Endothelial cell of umbilical vein (primary cell): ENCODE measurements at regions not wholly inside any gene's neighbourhood (a gene's known extent, or its start where the extent isn't known, plus 50 kb on each side); places are given as distances from the start of the nearest gene placed in this dataset.

Experiments used
- BruUV-seq: library from RNA; stranded (reverse); fragments of 400-500 nt; replicated peaks from 2 replicates; lab custom pipeline; 2021; lab: Mats Ljungman, UMichigan
- CTCF ChIA-PET: fragments of 300-600, 350-600 bp; sonication (Branson Sonifier 250); formaldehyde crosslinking; loops from one replicate; lab custom pipeline; 2021; ENCODE audit warnings: antibody characterized with exemption, inconsistent platforms; lab: Charles Lee
- POLR2A ChIA-PET: fragments of 300-600, 350-600 bp; sonication (Branson Sonifier 250); formaldehyde crosslinking; loops from one replicate; lab custom pipeline; 2021; ENCODE audit warnings: antibody characterized with exemption, inconsistent platforms; lab: Charles Lee
- DNase-seq: peaks from one replicate; pipeline ENCODE4 v3.0.0-alpha.2; 2011; ENCODE audit warnings: low read depth, low spot score
- FAIRE-seq: peaks from 2 replicates; lab custom pipeline; 2011; peaks lifted over from hg19 to GRCh38; lab: Jason Lieb, UNC
- H2AFZ ChIP-seq: 2 replicates; pipeline ENCODE4 v1.6.0; 2012; ENCODE audit warnings: low read depth, low read length, control low read depth, inconsistent platforms
- H3K27ac ChIP-seq: 2 replicates; pipeline ENCODE4 v1.5.1; 2011; ENCODE audit warnings: low read depth, mild to moderate bottlenecking, control low read depth, low read length, moderate library complexity; ENCODE audit not compliant: insufficient read depth
- H3K27me3 ChIP-seq, 2 experiments: 2 replicates each; pipeline versions ENCODE4 v1.6.0 to v1.6.1; 2011; ENCODE audit warnings: low read length in 2 of 2, mixed read lengths in 1 of 2; ENCODE audit not compliant: control insufficient read depth in 2 of 2, insufficient read depth in 2 of 2
- H3K36me3 ChIP-seq, 2 experiments: 2 replicates in 1 of 2; 3 replicates in 1 of 2; pipeline ENCODE4 v1.5.1; 2011; ENCODE audit warnings: low read length in 2 of 2, mild to moderate bottlenecking in 1 of 2, moderate library complexity in 1 of 2; ENCODE audit not compliant: control insufficient read depth in 2 of 2, insufficient read depth in 2 of 2; ENCODE audit errors: extremely low read depth in 1 of 2
- H3K4me1 ChIP-seq: 3 replicates; pipeline ENCODE4 v1.5.1; 2011; ENCODE audit warnings: mild to moderate bottlenecking, low read length; ENCODE audit not compliant: control insufficient read depth, insufficient read depth; ENCODE audit errors: extremely low read depth
- H3K4me2 ChIP-seq: 2 replicates; pipeline ENCODE4 v1.6.1; 2011; ENCODE audit warnings: low read length, control low read depth, mixed read lengths; ENCODE audit not compliant: insufficient read depth
- H3K4me3 ChIP-seq, 3 experiments: fragments of 200-600 bp in 1 of 3; sonication (generic), shearing (Covaris generic) in 1 of 3; replicated peaks in 1 of 3; 2 replicates each; pipeline ENCODE4 v1.5.1; 2011 to 2016; ENCODE audit warnings: control low read depth in 3 of 3, low read length in 3 of 3, mild to moderate bottlenecking in 2 of 3, inconsistent platforms in 1 of 3, low read depth in 1 of 3, moderate library complexity in 1 of 3; ENCODE audit not compliant: insufficient read depth in 1 of 3
- H3K79me2 ChIP-seq: 2 replicates; pipeline ENCODE4 v1.6.0; 2012; ENCODE audit warnings: low read length, inconsistent platforms; ENCODE audit not compliant: control insufficient read depth, insufficient read depth
- H3K9ac ChIP-seq: replicated peaks from 2 replicates; pipeline ENCODE3; 2011; ENCODE audit warnings: low read length, control low read depth; ENCODE audit not compliant: insufficient read depth; ENCODE audit errors: extremely low read depth
- H3K9me1 ChIP-seq: replicated peaks from 3 replicates; pipeline ENCODE4 v1.6.0; 2011; ENCODE audit warnings: mild to moderate bottlenecking, low read length; ENCODE audit not compliant: control insufficient read depth, insufficient read depth; ENCODE audit errors: extremely low read depth
- H3K9me3 ChIP-seq: replicated peaks from 2 replicates; pipeline ENCODE4 v1.5.1; 2012; ENCODE audit warnings: low read length, inconsistent platforms; ENCODE audit not compliant: control insufficient read depth, insufficient read depth
- H4K20me1 ChIP-seq: replicated peaks from 2 replicates; pipeline ENCODE3; 2011; ENCODE audit warnings: mild to moderate bottlenecking, low read length; ENCODE audit not compliant: control insufficient read depth, insufficient read depth; ENCODE audit errors: extremely low read depth
- CTCF ChIP-seq, 2 donors: IDR thresholded peaks; 1 replicate in 1 of 2; 2 replicates in 1 of 2; pipeline ENCODE4 v1.5.1; 2011; ENCODE audit warnings: low read length in 2 of 2, mild to moderate bottlenecking in 2 of 2, moderate library complexity in 2 of 2, control low read depth in 1 of 2, inconsistent platforms in 1 of 2, low read depth in 1 of 2; ENCODE audit not compliant: insufficient read depth in 1 of 2; ENCODE audit errors: extremely low read depth in 1 of 2
- EZH2 ChIP-seq: IDR thresholded peaks from 2 replicates; pipeline ENCODE4 v1.6.1; 2012; ENCODE audit warnings: borderline replicate concordance, low read depth, mild to moderate bottlenecking, moderate library complexity, low read length, inconsistent platforms; ENCODE audit not compliant: severe bottlenecking
- FOS ChIP-seq: IDR thresholded peaks from 2 replicates; pipeline ENCODE4 v1.6.1; 2011; ENCODE audit warnings: mild to moderate bottlenecking, low read length, moderate library complexity, borderline replicate concordance; ENCODE audit not compliant: insufficient read depth
- GATA2 ChIP-seq: IDR thresholded peaks from 2 replicates; pipeline ENCODE4 v1.7.0; 2011; ENCODE audit warnings: low read depth, mild to moderate bottlenecking, moderate library complexity, mixed read lengths, low read length; ENCODE audit not compliant: insufficient read length, insufficient read depth
- JUN ChIP-seq: IDR thresholded peaks from 2 replicates; pipeline ENCODE4 v1.6.1; 2011; ENCODE audit warnings: borderline replicate concordance, low read depth; ENCODE audit not compliant: insufficient read length, insufficient read depth
- MAX ChIP-seq: IDR thresholded peaks from 2 replicates; pipeline ENCODE4 v1.6.1; 2011; ENCODE audit not compliant: insufficient read depth, insufficient read length
- MYC ChIP-seq: IDR thresholded peaks from one replicate; pipeline ENCODE4 v1.6.1; 2011; ENCODE audit warnings: mild to moderate bottlenecking, low read depth, low read length
- POLR2A ChIP-seq: IDR thresholded peaks from 2 replicates; pipeline ENCODE4 v1.6.1; 2012; ENCODE audit warnings: low read depth, mild to moderate bottlenecking, control low read depth, low read length
- POLR2AphosphoS5 ChIP-seq: IDR thresholded peaks from 2 replicates; pipeline ENCODE4 v1.6.1; 2012; ENCODE audit warnings: low read depth, mild to moderate bottlenecking, control low read depth, low read length, moderate library complexity; ENCODE audit not compliant: insufficient read depth
- dilution Hi-C: fragments of 300-500 bp; cut with MboI; formaldehyde crosslinking; loops from one replicate; pipeline ENCODE4 v1.15.0; 2019; ENCODE audit warnings: low sequenced_read_pairs; ENCODE audit not compliant: extremely low pct_ligation_motif_present
- intact Hi-C: fragments of 100-400 bp; cut with micrococcal nuclease; formaldehyde crosslinking; loops from one replicate; pipeline ENCODE4 v1.10.0; 2022

GRCh38 chr3:181461381-181461780, 250.3 kb upstream of the SOX2 start:
- H3K27ac ChIP-seq = no peak overlapping the region
- H3K79me2 ChIP-seq = no peaks in the 10 kb centered on the region
- no peak overlapping the region for H3K4me2 ChIP-seq
- ChIA-PET POLR2A (no interaction called here), CTCF (no interaction called here)
- no peak overlapping the region for H2AFZ ChIP-seq
- TF ChIP-seq GATA2 = no peak
- TF ChIP-seq POLR2A = no peak
- TF ChIP-seq MAX = no peak
- TF ChIP-seq JUN = no peak
- no peak for TF ChIP-seq FOS
- TF ChIP-seq EZH2 = no peak
- TF ChIP-seq MYC = no peak
- no peak for TF ChIP-seq CTCF (IDR thresholded peaks at IDR 0.05; ENCODE audit: extremely low read depth in 1 of 2, insufficient read depth in 1 of 2, low read depth in 1 of 2, low read length in 2 of 2)
- no peak for TF ChIP-seq POLR2AphosphoS5
- no peaks in the 10 kb centered on the region for H3K36me3 ChIP-seq
- no peaks in the 10 kb centered on the region for H4K20me1 ChIP-seq
- H3K4me1 ChIP-seq = no peaks in the 10 kb centered on the region
- dilution Hi-C loops (no loop called here), intact Hi-C loops (no loop called here)
- no peaks in the 10 kb centered on the region for H3K27me3 ChIP-seq
- DNase-seq = no peak
- H3K4me3 ChIP-seq = no peak overlapping the region
- H3K9me3 ChIP-seq = no peaks in the 10 kb centered on the region
- BruUV-seq = no TSS peak
- no peak for FAIRE-seq
- no peaks in the 10 kb centered on the region for H3K9me1 ChIP-seq
- H3K9ac ChIP-seq = no peak overlapping the region
